ENCODE measurements at regions not wholly inside any gene's neighbourhood (a gene's known extent, or its start where the extent isn't known, plus 50 kb on each side); places are given as distances from the start of the nearest gene placed in this dataset.

DNA sequence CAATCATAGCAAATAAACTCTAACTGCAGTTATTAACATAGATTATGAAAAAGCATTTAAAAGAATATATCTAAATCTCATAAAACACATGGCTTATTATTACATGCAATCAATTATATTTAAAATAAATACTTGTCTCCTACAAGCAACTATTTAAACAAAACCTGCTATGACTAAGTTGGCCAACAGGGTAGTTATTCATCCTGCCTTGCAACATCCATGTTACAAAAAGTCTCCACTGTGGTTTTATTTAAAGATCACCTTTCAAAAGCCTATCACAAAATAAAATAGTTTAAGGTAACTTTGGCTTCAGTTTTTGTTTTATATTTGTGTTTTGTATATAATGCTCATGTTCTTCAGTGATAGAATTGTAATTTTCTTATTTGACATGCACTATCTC, 1127.0 kb upstream of the MAP3K7 start:
- DNase-seq (ENCODE audit: low read depth): no peak

DNA sequence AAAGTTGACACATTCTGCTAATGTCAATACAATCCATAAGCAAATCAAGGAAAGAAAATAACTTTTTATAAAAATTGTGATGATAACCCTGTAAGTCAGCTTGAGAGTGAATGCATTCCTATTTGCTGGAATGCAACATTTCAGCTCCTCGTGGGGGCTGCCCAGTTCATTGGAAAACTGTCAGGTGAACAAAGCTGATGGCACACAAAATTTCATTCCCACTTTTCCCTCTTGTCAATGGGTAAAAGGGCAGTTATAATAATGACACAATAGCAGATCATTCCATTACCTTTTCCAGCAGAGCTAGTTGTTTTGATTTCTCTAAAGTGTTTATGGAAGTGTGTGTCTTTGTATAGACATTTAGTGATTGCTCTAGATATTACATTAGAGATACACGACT, 1124.6 kb upstream of the MAP3K7 start:
- no peak for DNase-seq (ENCODE audit: low read depth)

DNA sequence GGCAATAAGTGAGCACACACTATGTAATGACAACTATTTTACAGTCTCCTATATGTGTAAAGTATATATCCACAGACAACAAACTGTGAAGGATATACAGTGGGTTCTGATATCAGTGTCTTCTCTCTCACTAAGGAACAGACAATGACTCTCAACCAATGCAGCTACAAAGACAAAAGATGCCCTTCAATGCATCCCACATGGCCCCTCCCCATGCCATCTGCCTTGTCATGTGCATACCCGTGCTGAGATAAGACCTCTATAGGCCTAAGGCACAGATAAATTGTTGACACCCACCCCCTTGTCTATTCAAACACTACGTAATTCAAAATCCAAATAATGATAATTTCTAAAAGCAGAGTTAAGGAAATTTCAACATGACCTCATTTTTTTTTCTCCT, 1123.5 kb upstream of the MAP3K7 start:
- DNase-seq (ENCODE audit: low read depth): no peak

DNA sequence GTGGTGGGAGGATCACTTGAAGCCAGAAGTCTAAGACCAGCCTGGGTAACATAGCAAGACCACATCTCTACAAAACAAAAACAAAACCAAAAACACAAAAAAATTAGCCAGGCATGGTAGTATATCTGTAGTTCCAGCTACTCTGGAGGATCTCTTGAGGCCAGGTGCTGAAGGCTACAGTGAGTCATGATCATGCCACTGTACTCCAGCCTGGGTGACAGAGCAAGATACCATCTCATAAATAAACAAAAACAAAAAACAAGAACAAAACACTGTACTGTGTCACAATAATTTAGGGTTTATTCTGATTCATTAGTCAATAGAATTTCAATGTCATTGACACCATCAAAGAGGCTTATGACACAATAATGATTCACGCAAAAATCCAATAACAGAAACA, 1121.7 kb upstream of the MAP3K7 start:
- no peak for DNase-seq (ENCODE audit: low read depth)

DNA sequence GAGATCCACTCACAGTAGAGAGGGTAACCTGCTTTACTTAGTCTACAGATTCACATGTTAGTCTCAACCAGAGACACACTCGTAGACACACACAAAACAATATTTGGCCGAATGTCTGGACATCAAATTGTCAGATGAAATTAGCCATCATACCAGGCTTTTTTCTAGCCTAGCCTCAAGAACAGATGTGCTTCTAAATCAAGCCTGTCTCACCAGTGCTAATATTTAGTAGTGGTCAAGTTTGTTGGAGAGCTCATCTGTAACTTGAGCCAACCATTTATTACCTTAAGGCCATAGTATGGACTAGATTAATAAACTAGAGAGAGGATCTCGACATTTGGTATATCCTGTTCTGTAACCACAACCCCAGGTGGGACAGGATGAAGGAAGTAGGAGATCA, 1118.8 kb upstream of the MAP3K7 start:
- no peak for DNase-seq (ENCODE audit: low read depth)

DNA sequence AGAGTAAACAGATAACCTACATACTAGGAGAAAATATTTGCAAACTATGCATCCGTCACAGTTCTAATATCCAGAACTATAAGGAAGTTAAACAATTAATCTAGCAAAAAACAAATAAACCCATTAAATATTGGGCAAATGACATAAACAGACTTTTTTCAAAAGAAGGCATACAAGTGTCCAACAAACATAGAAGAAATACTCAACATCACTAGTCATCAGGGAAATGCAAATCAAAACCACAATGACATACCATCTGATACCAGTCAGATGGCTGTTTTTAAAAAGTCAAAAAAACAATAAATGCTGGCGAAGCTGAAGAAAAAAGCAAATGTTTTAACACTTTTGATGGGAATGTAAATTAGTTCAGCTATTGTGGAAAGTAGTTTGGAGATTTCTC, 1117.7 kb upstream of the MAP3K7 start:
- DNase-seq (ENCODE audit: low read depth): no peak

DNA sequence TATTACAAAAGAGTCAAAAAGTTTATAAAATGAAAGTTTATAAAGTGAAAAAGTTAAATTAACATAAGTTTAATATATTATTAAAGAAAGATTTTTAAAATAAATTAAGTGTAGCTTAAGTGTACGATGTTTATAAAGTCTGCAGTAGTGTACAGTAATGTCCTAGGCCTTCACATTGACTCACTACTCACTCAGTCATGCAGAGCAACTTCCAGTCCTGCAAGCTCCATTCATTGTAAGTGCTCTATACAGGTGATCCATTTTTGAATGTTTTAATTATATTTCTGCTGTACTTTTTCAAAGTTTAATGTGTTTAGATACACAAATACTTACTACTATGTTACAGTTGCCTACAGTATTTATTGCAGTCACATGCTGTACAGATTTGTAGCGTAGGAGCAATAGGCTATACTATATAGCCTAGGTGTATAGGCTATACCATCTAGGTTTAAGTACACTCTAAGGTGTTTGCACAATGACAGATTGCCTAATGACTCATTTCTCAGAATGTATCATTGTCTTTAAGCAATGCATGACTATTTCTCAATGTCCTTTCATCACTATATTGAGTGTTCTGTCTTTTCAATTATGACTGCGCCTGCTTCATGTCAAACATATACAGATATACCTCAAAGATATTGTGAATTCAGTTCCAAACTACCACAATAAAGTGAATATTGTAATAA, 1110.3 kb upstream of the MAP3K7 start:
- no peak for DNase-seq (ENCODE audit: low read depth)

DNA sequence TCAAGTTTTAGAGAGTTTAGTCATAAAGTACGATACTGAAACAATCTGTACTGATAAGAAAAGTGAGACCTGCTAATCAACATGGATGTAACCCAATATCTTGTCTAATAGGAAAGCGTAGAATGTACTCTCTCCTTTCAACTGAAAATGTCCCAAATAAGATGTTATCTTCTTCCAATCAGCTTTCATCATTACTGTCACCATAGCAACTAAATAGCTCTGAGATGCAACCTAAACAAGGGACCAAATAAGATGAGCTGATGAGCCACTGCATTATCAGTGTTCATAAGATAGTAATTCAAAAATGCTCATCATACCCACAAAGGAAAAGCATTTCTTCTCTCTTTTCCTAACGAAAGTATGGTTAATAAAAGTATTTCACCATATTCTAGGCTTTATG, 1108.3 kb upstream of the MAP3K7 start:
- DNase-seq (ENCODE audit: low read depth): no peak

DNA sequence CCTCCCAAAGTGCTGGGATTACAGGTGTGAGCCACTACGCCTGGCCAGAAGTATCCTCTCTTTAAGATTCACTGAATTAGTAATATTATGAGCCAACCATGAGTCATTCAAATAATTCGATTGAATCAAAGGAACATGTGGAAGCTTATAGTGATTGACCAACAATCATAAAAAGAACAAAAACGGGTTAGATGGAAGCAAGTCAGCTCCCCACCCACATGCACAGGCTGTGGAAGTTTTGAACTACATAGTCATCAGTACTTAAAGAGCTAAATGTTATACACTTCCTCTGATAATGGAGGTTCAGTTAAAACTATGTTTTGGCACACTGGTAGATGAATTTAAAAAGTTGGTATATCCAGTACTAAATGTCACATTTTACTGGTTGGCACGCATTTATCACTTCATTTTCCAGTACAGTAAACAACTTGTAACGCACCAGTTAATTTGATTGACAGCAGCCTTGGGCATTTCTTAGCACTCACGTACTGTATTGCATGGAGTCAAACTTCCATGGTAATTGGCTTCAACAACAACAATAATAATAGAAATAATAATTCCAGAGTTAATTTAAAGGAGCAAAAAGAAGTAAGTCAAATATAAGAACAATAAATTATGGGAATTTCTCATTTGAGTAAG, 1107.3 kb upstream of the MAP3K7 start:
- no peak for DNase-seq (ENCODE audit: low read depth)

DNA sequence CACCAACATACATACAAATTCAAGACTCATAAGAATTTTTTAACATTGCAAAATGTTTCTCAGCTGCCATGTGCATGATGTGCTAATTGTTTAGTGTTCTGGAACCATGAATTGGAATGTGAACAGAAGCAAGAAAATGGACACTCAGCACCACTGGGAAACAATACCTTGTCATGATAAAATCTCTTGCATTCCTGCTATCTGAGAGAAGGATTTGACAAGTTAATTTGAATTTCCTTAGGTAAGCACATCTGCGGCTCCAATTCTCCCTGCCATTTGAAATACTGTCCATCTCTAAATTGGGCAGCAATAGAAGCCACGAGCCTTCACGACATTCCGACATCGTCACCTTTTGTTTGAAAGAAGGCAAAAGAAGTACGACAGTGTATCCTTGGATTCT, 1104.6 kb upstream of the MAP3K7 start:
- DNase-seq (ENCODE audit: low read depth): no peak

DNA sequence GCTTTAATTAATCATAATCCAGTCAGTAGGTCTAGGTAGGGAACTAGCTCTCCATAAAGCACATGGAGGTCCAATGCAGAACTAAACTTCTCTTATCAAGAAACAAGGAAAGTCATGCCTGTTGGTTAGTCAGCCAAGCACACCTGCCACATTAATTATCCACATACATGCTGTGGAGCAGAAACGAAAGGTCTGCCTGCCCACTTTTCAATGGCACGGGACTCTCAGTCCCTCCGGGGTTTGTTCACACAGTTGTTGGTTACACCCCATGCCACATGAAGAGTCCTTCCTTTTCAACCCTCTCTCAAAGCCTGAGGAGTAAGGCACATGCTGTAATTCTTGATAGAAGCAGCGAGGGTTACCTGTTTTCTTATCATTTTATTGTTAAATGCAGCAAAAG, 1096.4 kb upstream of the MAP3K7 start:
- DNase-seq (ENCODE audit: low read depth): no peak

DNA sequence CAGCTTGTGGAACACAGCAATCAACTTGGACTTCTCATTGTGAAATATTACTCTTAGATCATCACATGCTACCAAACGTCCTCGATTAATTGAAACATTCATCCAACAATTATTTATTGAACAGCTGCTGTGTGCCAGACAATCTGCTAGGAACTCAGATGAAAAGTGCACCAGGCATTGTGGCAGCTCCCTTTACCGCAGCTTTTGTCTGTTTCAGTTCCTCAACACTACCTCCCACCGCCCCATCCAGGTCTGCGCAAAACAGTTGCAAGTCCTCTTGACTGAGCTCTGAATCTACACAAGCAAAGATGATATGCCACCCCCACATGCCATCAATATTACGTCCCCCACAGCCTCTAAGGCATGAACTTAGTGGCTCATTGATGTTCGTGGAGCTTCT, 1094.4 kb upstream of the MAP3K7 start:
- DNase-seq (ENCODE audit: low read depth): no peak

DNA sequence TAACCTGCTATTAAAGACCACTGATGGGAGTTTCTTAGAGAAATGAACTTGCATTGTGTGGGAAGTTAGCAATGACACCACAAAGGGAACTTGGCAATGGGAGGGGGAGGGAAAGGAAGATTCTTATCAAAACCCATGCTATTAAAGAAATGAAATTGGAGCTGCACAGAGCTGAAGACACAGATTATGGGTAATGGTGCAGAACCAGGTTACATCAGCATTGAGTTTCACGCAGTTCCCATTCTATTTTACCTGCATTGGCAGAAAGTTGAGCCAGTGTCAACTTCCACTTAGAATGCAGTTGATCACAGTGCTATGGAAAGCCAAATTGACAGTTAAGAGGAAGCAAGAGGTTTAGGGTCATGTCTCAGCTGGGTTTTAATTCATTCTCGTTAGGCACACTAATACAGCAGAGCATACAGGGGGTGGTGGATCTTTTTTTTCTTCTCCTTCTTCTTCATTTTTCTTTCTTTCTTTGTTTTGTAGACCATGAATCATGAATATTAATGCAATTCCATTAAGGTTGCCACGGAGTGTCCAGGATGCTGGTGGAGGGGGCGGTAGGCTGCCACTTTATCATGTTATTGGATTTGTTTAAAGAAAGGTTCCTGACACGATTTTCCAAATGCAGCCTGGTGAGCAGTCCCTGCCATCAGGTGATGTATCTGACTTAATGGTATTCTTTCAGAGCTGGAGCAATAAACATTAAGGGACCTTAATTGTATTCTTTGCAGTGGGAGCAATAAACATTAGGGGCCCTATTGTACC, 1092.0 kb upstream of the MAP3K7 start:
- DNase-seq (ENCODE audit: low read depth): no peak

DNA sequence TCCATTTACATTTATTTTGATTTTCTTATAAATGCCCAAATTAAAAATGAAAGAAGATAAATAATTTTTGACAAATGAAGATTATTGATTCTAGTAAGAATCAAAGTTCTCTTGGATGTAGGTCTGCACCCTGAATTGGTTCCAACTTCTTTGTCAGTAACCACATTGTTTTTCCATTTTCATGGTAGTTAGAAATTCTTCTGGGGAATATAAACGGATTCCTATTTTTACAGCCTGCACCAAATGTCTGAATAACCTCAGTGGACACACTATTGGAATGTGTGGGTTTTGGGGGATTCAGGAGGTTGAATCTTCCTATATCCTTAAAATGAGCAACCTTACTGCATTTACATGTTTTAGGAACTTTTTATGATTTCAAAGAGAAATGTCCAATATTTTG, 1085.3 kb upstream of the MAP3K7 start:
- DNase-seq (ENCODE audit: low read depth): no peak

DNA sequence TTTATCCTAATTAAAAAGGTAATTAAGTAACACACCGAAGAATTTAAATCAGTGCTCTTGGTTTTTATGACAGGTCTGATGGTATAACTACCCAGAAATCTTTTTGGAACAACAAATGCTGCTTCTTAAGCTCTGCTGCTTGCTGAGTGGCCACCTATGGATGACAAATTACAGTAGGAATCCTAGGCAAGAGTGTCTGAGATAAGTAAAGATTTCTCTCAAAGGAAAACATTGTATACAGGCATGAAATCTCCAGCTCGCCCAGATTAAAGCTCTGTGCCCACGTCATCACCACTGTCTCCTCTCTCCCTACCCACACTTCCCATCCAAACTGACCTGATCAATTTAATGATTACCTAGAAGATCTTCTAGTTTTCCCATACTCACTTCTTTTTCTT, 1083.0 kb upstream of the MAP3K7 start:
- no peak for DNase-seq (ENCODE audit: low read depth)

DNA sequence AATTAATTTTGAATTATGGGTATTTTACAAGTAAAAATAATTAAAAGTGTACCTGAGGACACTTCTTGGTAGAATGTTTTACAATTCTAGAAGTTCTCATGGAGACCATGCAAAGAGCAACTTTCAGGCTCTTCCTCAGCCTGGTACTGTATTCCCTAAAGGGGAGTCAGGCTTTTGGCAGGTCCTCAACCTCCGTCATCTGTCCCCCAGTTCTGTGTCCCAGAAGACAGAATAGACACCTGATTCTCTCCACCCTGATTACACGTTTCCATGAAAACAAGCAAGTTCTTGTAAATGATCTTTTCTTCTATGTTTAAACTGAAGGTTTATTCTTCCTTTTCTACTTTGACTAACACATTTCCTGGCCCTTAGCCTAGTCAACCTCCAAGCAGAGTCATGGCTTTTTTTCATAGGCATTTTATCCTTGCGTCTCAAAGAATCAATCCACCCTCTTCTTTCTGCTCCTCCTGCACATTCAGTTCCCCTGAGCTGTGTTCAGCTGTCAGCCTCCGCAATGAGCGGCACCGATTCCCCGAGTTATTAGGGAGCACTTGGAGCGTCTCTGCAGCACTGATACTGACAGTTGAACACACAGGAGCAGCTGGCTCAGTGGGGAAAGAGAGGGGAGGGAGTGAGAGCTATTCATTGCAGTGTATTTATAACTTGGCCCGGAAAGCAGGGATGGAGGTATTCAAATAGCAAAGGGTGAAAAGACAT, 1082.4 kb upstream of the MAP3K7 start:
- DNase-seq (ENCODE audit: low read depth): peak; percentile 16

DNA sequence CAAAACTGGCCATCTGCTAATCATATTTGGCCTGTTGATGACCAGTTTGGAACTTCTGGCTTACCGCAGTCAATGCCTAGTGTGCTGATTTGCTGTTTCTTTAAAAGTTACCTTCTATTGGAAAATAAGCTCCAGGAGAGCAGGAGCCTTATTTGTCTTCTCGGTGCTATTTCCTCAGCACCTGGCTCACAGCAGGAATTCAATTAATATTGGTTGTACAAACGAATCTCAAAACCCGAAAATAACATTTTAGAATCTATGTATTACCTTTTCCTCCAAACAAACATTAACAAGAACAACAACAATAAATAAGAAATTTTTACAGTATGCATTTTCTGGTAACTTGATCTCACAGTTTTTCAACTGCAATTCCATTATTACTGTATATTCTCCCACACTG, 1080.7 kb upstream of the MAP3K7 start:
- DNase-seq (ENCODE audit: low read depth): no peak

DNA sequence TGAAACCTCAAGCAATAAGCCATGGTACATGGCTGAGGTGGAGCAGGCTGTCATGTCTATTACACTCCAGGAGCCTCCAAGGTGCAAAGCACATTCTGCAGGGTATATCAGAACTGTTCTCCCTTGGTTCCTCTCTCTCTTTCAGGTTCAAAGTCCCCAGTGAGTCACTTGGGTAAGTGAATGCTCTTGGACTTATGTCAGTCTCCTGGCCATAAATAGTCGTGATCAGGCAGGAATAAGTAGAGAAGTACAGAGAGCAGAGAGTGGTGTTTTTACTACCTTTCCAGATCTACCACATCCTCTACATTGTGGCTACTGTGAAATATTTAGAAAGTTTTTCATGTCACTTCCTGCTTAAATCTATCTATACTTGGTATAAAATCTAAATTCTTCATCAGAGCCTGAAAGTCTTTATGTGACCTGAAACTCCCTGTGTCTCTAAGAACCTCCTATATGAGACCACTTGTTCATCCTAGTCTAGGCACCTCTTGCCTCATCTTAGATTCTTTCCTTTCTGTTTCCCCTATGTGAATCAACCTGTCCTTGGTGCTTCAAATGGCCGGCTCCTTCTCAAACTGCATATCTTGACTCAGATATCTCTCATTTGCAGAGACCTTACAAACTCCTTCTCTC, 1077.6 kb upstream of the MAP3K7 start:
- DNase-seq (ENCODE audit: low read depth): no peak

DNA sequence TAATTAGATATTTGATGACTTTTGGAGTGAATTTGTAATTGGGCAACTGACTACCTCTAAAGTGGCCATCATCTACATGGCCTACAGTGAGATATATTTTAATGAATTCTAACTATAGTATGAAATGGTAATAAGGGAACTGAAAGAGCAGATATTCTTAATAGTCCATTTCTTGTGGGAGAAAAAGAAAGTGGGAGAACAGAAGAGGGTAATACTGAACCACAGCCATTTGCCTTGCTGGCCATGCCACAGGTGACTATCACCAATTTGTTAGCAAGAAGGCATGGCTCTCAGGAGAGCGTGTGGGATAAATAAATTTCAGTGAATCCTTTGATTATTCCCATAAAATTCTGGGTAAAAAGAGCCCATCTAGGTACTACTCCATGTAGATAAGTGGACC, 1074.0 kb upstream of the MAP3K7 start:
- no peak for DNase-seq (ENCODE audit: low read depth)

DNA sequence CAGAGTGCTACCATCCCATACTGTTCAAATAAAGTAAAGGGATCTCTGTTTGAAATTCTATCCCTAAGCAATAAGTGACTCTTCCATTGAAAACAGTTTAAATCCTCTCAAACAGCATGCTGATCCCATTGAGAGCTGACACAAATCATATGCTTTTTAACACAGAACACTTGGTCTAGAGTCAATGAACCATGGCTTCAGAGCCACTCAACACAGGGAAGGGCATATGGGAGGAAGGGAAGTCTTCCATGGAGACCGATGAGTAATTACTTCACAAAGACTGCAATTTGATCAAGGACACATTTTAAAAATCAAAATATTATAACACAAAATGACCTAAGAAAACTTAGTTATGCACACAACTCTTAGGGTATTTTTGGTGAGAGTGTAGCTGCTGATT, 1073.0 kb upstream of the MAP3K7 start:
- no peak for DNase-seq (ENCODE audit: low read depth)

DNA sequence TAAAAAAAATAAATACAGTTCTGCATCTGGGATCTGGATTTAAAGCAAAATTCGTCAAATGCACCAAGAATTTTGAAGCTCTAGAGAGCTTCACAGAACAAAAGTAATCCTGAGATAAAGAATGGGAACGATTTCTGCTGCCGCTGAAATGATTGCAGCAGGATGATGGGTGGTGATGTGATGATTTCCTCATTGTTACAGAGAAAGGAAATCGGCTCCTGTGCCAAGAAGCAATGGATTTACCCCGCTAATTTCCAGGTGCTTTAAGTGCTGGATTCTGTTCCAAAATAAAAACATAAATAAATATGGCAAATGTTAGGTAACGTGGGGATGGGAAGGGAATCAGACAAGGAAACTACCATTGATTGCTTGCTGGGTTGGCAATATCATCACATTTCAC, 1067.9 kb upstream of the MAP3K7 start:
- no peak for DNase-seq (ENCODE audit: low read depth)

DNA sequence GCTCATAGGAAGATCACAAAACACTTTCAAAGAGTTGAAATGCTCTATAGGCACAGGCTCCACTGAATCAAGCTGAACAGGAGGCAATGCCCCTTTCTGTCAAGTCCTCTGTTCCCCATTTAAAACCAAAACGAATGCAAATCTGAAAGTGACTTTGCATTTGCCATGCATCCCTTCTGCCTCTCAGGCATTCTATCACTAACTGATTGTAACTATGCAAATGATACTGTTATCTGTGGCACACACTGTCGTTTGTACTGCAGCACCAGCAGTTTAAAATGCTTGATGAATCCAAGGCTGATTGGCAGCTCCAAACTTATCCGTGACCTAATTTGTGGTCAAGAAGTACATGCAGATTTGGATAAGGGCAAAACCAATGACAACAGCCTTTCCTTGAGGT, 1067.5 kb upstream of the MAP3K7 start:
- DNase-seq (ENCODE audit: low read depth): no peak
